ENCODE measurements at regions not wholly inside any gene's neighbourhood (a gene's known extent, or its start where the extent isn't known, plus 50 kb on each side); places are given as distances from the start of the nearest gene placed in this dataset.
"Not testable (repeated sequence)": the region's sequence is repeated elsewhere in the genome, so short reads cannot be mapped to it uniquely, and the experiment has no call there.

DNA sequence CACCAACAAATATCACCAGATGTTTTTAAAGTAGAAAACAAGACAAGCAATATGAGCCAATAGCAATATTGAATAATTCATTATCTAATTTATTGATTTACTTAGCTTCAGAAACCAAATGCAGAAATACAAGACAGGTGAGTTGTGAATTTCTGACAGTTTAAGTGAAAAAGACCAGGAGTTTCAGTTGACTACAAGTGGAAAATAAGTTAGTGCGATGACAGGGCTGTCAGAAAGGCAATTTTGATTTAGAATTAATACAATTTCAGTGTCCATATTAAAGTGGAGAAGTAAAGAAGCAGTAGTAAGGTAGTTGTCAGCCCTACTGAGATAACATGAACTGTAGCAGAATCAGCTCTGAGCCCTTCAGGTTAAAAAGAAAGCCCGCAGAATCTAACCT lies 1066.7 kb upstream of the ATXN8OS start:
- TF ChIP-seq, protein P1, sequence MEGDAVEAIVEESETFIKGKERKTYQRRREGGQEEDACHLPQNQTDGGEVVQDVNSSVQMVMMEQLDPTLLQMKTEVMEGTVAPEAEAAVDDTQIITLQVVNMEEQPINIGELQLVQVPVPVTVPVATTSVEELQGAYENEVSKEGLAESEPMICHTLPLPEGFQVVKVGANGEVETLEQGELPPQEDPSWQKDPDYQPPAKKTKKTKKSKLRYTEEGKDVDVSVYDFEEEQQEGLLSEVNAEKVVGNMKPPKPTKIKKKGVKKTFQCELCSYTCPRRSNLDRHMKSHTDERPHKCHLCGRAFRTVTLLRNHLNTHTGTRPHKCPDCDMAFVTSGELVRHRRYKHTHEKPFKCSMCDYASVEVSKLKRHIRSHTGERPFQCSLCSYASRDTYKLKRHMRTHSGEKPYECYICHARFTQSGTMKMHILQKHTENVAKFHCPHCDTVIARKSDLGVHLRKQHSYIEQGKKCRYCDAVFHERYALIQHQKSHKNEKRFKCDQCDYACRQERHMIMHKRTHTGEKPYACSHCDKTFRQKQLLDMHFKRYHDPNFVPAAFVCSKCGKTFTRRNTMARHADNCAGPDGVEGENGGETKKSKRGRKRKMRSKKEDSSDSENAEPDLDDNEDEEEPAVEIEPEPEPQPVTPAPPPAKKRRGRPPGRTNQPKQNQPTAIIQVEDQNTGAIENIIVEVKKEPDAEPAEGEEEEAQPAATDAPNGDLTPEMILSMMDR (IDR thresholded peaks at IDR 0.05), result no peak
- ATAC-seq (no peak), DNase-seq (no peak)
- Mint-ChIP-seq H3K9me3 (peaks cover 8% of the 10 kb centered on the region), H3K36me3 (ENCODE audit: low read depth) (no peaks in the 10 kb centered on the region), H3K27ac (no peak overlapping the region), H3K27me3 (no peaks in the 10 kb centered on the region), H3K4me1 (ENCODE audit: low read depth) (no peaks in the 10 kb centered on the region), H3K4me3 (no peak overlapping the region)
- CTCF ChIA-PET, result no interaction called here
- intact Hi-C loops (cut with micrococcal nuclease), result no loop called here
- POLR2A ChIA-PET, result no interaction called here

DNA sequence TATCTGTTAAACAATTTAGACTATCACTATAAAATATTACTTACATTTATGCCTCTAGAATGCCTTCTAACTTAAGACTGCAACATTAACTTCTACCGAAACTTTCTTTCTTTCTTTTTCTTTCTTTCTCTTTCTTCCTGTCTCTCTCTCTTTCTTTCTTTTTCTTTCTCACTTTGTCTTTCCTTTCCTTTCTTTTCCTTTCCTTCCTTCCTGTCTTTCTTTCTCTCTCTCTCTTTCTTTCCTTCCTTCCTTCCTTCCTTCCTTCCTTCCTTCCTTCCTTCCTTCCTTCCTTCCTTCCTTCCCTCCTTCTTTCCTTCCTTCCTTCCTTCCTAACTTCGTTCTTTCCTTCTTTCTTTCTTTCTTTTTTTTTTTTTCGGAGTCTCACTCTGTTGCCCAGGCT lies 1071.9 kb upstream of the ATXN8OS start:
- Mint-ChIP-seq H3K4me1 (ENCODE audit: low read depth) (no peaks in the 10 kb centered on the region), H3K4me3 (no peak overlapping the region), H3K27me3 (no peaks in the 10 kb centered on the region), H3K27ac (no peak overlapping the region), H3K36me3 (ENCODE audit: low read depth) (no peaks in the 10 kb centered on the region), H3K9me3 (peaks cover 7% of the 10 kb centered on the region)
- no peak for ATAC-seq
- DNase-seq, result no peak
- TF ChIP-seq, protein P1 (IDR thresholded peaks at IDR 0.05), result no peak
- intact Hi-C loops (cut with micrococcal nuclease), result no loop called here
- CTCF ChIA-PET, result no interaction called here
- POLR2A ChIA-PET, result no interaction called here

DNA sequence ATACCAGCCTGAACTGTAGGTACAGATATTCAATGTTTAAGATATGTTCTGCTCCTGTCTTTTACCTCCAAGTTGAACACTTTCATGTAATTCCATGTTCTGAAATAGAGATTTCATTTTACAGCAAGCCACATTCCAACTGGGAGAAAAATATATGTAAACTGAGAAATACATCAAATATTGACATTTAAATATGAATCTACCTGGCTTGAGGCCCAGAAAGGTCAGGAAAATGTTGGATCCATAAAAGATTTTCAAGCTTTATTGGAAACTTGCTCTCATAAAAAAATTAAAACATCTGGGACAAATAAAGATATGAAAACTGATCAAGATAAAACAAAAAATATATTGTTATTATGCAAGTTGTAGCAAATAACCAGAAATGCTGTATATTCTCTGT lies 1078.7 kb upstream of the ATXN8OS start:
- POLR2A ChIA-PET, result no interaction called here
- Mint-ChIP-seq H3K27me3 (no peaks in the 10 kb centered on the region), H3K36me3 (ENCODE audit: low read depth) (no peaks in the 10 kb centered on the region), H3K27ac (no peak overlapping the region), H3K9me3 (no peaks in the 10 kb centered on the region), H3K4me1 (ENCODE audit: low read depth) (no peaks in the 10 kb centered on the region), H3K4me3 (no peak overlapping the region)
- DNase-seq (no peak), ATAC-seq (no peak)
- CTCF ChIA-PET, result no interaction called here
- intact Hi-C loops (cut with micrococcal nuclease), result no loop called here
- TF ChIP-seq, protein P1 (IDR thresholded peaks at IDR 0.05), result no peak

DNA sequence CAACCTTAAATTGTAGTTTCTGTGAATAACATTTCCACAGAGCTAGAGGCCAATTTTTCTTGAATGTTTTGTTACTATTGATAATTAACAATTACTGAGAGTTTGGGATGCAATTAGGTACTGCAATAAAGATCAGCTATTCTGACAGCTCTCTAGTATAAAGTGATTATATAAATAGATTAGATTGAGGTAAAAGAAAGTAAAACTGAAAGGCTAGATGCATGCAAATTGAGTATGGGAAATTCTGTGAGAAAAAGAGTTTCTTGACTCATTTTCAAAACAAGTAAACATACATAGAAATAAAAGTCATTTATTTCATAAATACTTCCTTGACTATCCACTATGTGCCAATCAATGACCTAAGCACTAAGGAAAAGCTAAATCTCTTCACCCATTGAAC lies 1087.5 kb upstream of the ATXN8OS start:
- no peak overlapping the region for H3K4me3 Mint-ChIP-seq
- ChIA-PET POLR2A (no interaction called here), CTCF (no interaction called here)
- H3K9me3 Mint-ChIP-seq, result peaks cover 18% of the 10 kb centered on the region
- DNase-seq, result no peak
- intact Hi-C loops (cut with micrococcal nuclease), result no loop called here
- TF ChIP-seq, protein P1 (IDR thresholded peaks at IDR 0.05), result no peak
- H3K27ac Mint-ChIP-seq, result no peak overlapping the region
- no peaks in the 10 kb centered on the region for H3K4me1 Mint-ChIP-seq (ENCODE audit: low read depth)
- no peaks in the 10 kb centered on the region for H3K27me3 Mint-ChIP-seq
- ATAC-seq, result no peak
- H3K36me3 Mint-ChIP-seq (ENCODE audit: low read depth), result no peaks in the 10 kb centered on the region

DNA sequence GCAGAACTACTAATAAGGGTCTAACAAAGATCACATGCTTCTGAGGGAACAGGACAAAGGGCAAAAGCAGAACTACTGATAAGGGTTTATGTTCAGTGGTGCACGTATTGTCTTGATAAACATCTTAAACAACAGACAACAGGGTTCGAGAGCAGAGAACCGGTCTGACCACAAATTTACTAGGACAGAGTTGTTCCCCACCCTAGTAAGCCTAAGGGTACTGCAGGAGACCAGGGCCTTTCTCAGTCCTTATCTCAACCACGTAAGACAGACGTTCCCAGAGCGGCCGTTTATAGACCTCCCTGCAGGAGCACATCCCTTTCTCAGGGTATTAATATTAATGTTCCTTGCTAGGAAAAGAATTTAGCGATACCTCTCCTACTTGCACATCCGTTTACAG lies 1089.5 kb upstream of the ATXN8OS start:
- intact Hi-C loops (cut with micrococcal nuclease); ATAC-seq; H3K4me3 Mint-ChIP-seq; H3K36me3 Mint-ChIP-seq (ENCODE audit: low read depth); H3K27ac Mint-ChIP-seq; POLR2A ChIA-PET; H3K27me3 Mint-ChIP-seq; DNase-seq; H3K4me1 Mint-ChIP-seq (ENCODE audit: low read depth); CTCF ChIA-PET: not testable (repeated sequence)
- H3K9me3 Mint-ChIP-seq, result peaks cover 20% of the 10 kb centered on the region

DNA sequence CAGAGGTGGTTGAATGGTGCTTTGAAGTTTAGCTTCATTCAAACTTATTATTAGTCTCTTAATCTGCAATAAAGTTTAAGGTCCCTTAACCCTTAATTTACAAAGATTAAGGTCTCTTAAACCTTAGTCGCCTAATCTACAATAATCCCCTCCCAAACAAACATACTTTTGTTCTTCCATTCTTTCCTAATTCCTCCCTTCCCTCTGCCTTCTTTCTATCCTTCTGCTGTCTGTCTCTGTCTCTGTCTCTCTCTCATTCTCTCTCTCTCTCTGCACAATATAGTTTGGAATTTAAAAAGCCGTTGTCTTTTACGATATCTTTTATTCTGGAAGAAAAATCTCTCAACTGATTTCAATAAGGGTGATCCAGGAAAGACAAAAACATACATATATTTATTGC lies 1096.8 kb upstream of the ATXN8OS start:
- no peak for ATAC-seq
- H3K36me3 Mint-ChIP-seq (ENCODE audit: low read depth), result no peaks in the 10 kb centered on the region
- H3K9me3 Mint-ChIP-seq, result peaks cover 14% of the 10 kb centered on the region
- intact Hi-C loops (cut with micrococcal nuclease), result no loop called here
- DNase-seq, result no peak
- H3K4me1 Mint-ChIP-seq (ENCODE audit: low read depth), result no peaks in the 10 kb centered on the region
- no peaks in the 10 kb centered on the region for H3K27me3 Mint-ChIP-seq
- TF ChIP-seq, protein P1 (IDR thresholded peaks at IDR 0.05), result no peak
- POLR2A ChIA-PET, result no interaction called here
- CTCF ChIA-PET, result no interaction called here
- H3K27ac Mint-ChIP-seq, result no peak overlapping the region
- H3K4me3 Mint-ChIP-seq, result no peak overlapping the region

All from activated CD8-positive, alpha-beta T cell treated with anti-CD3 and anti-CD28 coated beads for 36 hours (primary cell).